MCF 10A (cell line): ENCODE measurements at regions not wholly inside any gene's neighbourhood (a gene's known extent, or its start where the extent isn't known, plus 50 kb on each side); places are given as distances from the start of the nearest gene placed in this dataset.

Source experiments
- BruUV-seq: library from RNA; stranded (reverse); fragments of 400-500 nt; replicated peaks from 2 replicates; lab custom pipeline; 2021; lab: Mats Ljungman, UMichigan
- CTCF ChIA-PET: fragments of 300-600 bp; sonication (Branson Sonifier 250); formaldehyde crosslinking; extraction: SDS; loops from one replicate; lab custom pipeline; 2021; ENCODE audit warnings: antibody characterized with exemption, inconsistent platforms; lab: Yijun Ruan, JAX
- POLR2A ChIA-PET: fragments of 300-600, 350-650 bp; sonication (Branson Sonifier 250); formaldehyde crosslinking; extraction: SDS; loops from one replicate; lab custom pipeline; 2020; ENCODE audit warnings: antibody characterized with exemption, inconsistent platforms; lab: Yijun Ruan, JAX
- DNase-seq: peaks from one replicate; pipeline ENCODE4 v3.0.0-alpha.2; 2018; ENCODE audit not compliant: unreplicated experiment
- H3K27ac Mint-ChIP-seq: one replicate; pipeline ENCODE4 v1.8.0; 2022; ENCODE audit warnings: mild to moderate bottlenecking, low read depth, mixed read lengths; ENCODE audit not compliant: unreplicated experiment
- H3K27me3 Mint-ChIP-seq: one replicate; pipeline ENCODE4 v1.8.0; 2022; ENCODE audit warnings: mixed read lengths; ENCODE audit not compliant: insufficient read depth, unreplicated experiment
- H3K36me3 Mint-ChIP-seq: one replicate; pipeline ENCODE4 v1.8.0; 2022; ENCODE audit warnings: mild to moderate bottlenecking, moderate library complexity, mixed read lengths; ENCODE audit not compliant: insufficient read depth, unreplicated experiment
- H3K4me1 Mint-ChIP-seq: one replicate; pipeline ENCODE4 v1.8.0; 2022; ENCODE audit warnings: mixed read lengths; ENCODE audit not compliant: insufficient read depth, unreplicated experiment
- H3K4me3 Mint-ChIP-seq: one replicate; pipeline ENCODE4 v1.8.0; 2022; ENCODE audit warnings: mild to moderate bottlenecking, moderate library complexity, mixed read lengths; ENCODE audit not compliant: unreplicated experiment
- H3K9me3 Mint-ChIP-seq: one replicate; pipeline ENCODE4 v1.8.0; 2022; ENCODE audit warnings: mixed read lengths; ENCODE audit not compliant: unreplicated experiment
- intact Hi-C: fragments of 100-400 bp; cut with micrococcal nuclease; formaldehyde crosslinking; loops from 2 replicates; pipeline ENCODE4 v1.14.1; 2022
- TF ChIP-seq, protein P1 (sequence below): fragments of 200-600 bp; IDR thresholded peaks from one replicate; pipeline ENCODE4 v1.8.0; 2022; ENCODE audit warnings: antibody characterized with exemption, mild to moderate bottlenecking; ENCODE audit not compliant: unreplicated experiment

DNA sequence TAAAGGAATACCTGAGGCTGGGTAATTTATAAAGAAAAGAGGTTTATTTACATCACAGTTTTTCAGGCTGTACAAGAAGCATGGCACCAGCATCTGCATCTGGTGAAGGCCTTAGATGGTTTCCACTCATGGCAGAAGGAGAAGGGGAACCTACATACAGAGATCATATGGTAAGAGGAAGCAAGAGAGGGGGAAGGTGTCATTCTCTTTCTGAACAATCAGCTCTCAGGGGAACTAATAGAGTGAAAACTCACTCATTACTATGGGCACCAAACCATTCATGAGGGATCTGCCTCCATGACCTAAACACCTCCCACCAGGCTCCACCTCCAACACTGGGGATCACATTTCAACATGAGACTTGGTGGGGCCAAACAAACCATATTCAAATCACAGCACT is 61.7 kb upstream of the PPP1R2C start:
- Mint-ChIP-seq H3K36me3 (no peaks in the 10 kb centered on the region), H3K27ac (no peak overlapping the region), H3K27me3 (peaks cover under 1% of the 10 kb centered on the region), H3K9me3 (no peaks in the 10 kb centered on the region), H3K4me3 (no peak overlapping the region), H3K4me1 (no peaks in the 10 kb centered on the region)
- intact Hi-C loops = no loop called here
- TF ChIP-seq, protein P1, sequence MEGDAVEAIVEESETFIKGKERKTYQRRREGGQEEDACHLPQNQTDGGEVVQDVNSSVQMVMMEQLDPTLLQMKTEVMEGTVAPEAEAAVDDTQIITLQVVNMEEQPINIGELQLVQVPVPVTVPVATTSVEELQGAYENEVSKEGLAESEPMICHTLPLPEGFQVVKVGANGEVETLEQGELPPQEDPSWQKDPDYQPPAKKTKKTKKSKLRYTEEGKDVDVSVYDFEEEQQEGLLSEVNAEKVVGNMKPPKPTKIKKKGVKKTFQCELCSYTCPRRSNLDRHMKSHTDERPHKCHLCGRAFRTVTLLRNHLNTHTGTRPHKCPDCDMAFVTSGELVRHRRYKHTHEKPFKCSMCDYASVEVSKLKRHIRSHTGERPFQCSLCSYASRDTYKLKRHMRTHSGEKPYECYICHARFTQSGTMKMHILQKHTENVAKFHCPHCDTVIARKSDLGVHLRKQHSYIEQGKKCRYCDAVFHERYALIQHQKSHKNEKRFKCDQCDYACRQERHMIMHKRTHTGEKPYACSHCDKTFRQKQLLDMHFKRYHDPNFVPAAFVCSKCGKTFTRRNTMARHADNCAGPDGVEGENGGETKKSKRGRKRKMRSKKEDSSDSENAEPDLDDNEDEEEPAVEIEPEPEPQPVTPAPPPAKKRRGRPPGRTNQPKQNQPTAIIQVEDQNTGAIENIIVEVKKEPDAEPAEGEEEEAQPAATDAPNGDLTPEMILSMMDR = no peak
- POLR2A ChIA-PET = no interaction called here
- CTCF ChIA-PET = no interaction called here
- no TSS peak for BruUV-seq
- DNase-seq = no peak

DNA sequence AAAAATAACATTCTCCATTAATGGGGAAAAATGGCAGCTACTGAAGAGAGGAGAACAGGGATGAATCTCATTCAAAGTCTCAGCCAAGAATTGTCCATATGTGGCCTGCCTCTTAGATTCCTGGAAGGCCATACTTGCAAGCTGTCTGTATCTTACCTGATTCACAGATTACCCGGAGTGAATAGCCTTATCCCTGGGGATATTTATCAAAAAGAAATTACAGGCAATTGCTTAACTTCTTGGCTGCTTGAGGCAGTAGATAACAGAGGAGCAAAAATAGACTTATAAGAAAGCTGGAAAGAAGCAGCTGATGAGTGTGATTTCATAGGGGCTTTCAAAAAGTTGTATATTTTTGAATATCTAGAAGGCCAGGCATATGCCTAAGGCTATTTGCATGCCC is 68.8 kb upstream of the PPP1R2C start:
- intact Hi-C loops = no loop called here
- Mint-ChIP-seq H3K4me3 (no peak overlapping the region), H3K27ac (no peak overlapping the region), H3K36me3 (peaks cover 6% of the 10 kb centered on the region), H3K4me1 (no peaks in the 10 kb centered on the region), H3K27me3 (peaks cover 34% of the 10 kb centered on the region), H3K9me3 (peaks cover 10% of the 10 kb centered on the region)
- DNase-seq = no peak
- BruUV-seq = no TSS peak
- CTCF ChIA-PET = interaction anchor here (0.7 kb wide), 1 partner anchor 202 kb away, joined by 3 read pairs; no protein-coding TSS in a partner anchor
- POLR2A ChIA-PET = interaction anchor here (0.6 kb wide), 1 partner anchor 1510 kb away, joined by 3 read pairs; no protein-coding TSS in a partner anchor
- TF ChIP-seq, protein P1 = no peak

DNA sequence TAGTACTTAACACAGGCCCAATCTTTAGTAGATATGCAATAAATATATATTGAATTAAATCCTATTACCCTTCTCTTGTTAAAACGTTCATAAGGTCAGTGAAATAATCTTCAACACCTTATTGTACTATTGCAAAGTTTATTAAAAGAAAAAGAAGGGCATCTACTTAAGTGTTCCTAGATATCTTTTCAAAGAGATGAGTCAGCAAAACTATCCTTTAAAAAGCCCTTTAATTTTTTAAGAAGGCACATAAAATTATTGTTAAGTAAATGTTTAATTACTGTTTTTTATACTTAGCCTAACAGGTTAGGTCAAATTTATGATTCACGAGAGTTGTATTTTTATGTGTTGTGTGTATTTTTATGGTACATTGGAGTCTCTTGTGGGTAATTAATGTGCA is 77.3 kb upstream of the PPP1R2C start:
- TF ChIP-seq, protein P1 = no peak
- Mint-ChIP-seq H3K27me3 (peaks cover 58% of the 10 kb centered on the region), H3K4me1 (no peaks in the 10 kb centered on the region), H3K4me3 (no peak overlapping the region), H3K9me3 (no peaks in the 10 kb centered on the region), H3K27ac (no peak overlapping the region), H3K36me3 (no peaks in the 10 kb centered on the region)
- ChIA-PET CTCF (no interaction called here), POLR2A (no interaction called here)
- BruUV-seq = no TSS peak
- DNase-seq = no peak
- intact Hi-C loops = no loop called here

DNA sequence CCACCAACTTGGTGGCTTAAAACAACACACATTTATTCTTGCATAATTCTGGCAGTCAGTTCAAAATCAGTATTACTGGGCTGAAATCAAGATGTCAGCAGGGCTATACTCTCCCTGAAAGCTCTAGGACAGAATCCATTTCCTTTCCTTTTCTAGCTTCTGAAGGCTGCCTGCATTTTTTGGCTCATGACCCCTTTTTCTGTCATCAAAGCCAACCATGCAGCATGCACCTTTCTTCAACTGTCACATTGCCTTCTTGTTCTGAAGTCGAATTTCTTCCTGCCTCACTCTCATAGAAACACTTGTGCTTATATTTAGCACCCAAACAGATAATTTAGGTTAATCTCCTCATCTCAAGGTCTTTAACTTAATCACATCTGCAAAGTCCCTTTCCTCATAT is 79.8 kb upstream of the PPP1R2C start:
- intact Hi-C loops = no loop called here
- ChIA-PET CTCF (no interaction called here), POLR2A (no interaction called here)
- no peaks in the 10 kb centered on the region for H3K36me3 Mint-ChIP-seq
- TF ChIP-seq, protein P1 = no peak
- peaks cover 63% of the 10 kb centered on the region for H3K27me3 Mint-ChIP-seq
- no peak overlapping the region for H3K4me3 Mint-ChIP-seq
- no peak for DNase-seq
- H3K27ac Mint-ChIP-seq = no peak overlapping the region
- no TSS peak for BruUV-seq
- no peaks in the 10 kb centered on the region for H3K9me3 Mint-ChIP-seq
- H3K4me1 Mint-ChIP-seq = no peaks in the 10 kb centered on the region
